ENCODE measurements at regions not wholly inside any gene's neighbourhood (a gene's known extent, or its start where the extent isn't known, plus 50 kb on each side); places are given as distances from the start of the nearest gene placed in this dataset.

GRCh38 chr15:38190501-38190900, 62.1 kb upstream of the SPRED1 start:
- Histone ChIP-seq H3K27ac (no peak overlapping the region), H3K9me3 (ENCODE audit: low read depth) (no peaks in the 10 kb centered on the region), H3K4me1 (ENCODE audit: low read depth) (no peaks in the 10 kb centered on the region), H3K27me3 (no peaks in the 10 kb centered on the region), H3K4me3 (no peak overlapping the region), H3K36me3 (no peaks in the 10 kb centered on the region)
- DNase-seq (ENCODE audit: low read depth in 1 of 2, low spot score in 1 of 2): no peak
- TF ChIP-seq CTCF (IDR thresholded peaks at IDR 0.05; ENCODE audit: low read depth, low read length): no peak

- TF ChIP-seq CTCF (IDR thresholded peaks at IDR 0.05; ENCODE audit: low read depth, low read length): no peak
- Histone ChIP-seq H3K36me3 (no peaks in the 10 kb centered on the region), H3K27ac (no peak overlapping the region)
Measured at GRCh38 chr15:38192496-38192895, 60.1 kb upstream of the SPRED1 start.

GRCh38 chr15:38193496-38193895, 59.1 kb upstream of the SPRED1 start:
- no peaks in the 10 kb centered on the region for H3K9me3 ChIP-seq (ENCODE audit: low read depth)
- no peaks in the 10 kb centered on the region for H3K4me1 ChIP-seq (ENCODE audit: low read depth)
- no peak for TF ChIP-seq CTCF (IDR thresholded peaks at IDR 0.05; ENCODE audit: low read depth, low read length)
- no peaks in the 10 kb centered on the region for H3K36me3 ChIP-seq
- no peak overlapping the region for H3K27ac ChIP-seq
- no peaks in the 10 kb centered on the region for H3K27me3 ChIP-seq
- no peak for DNase-seq (ENCODE audit: low read depth in 1 of 2, low spot score in 1 of 2)
- no peak overlapping the region for H3K4me3 ChIP-seq

More at GRCh38 chr15:38192496-38192895, 60.1 kb upstream of the SPRED1 start:
- Histone ChIP-seq H3K9me3 (ENCODE audit: low read depth) (no peaks in the 10 kb centered on the region), H3K27me3 (no peaks in the 10 kb centered on the region), H3K4me3 (no peak overlapping the region), H3K4me1 (ENCODE audit: low read depth) (no peaks in the 10 kb centered on the region)
- DNase-seq (ENCODE audit: low read depth in 1 of 2, low spot score in 1 of 2): no peak

- Histone ChIP-seq H3K36me3 (no peaks in the 10 kb centered on the region), H3K4me1 (ENCODE audit: low read depth) (no peaks in the 10 kb centered on the region), H3K27me3 (no peaks in the 10 kb centered on the region), H3K4me3 (no peak overlapping the region), H3K9me3 (ENCODE audit: low read depth) (no peaks in the 10 kb centered on the region), H3K27ac (no peak overlapping the region)
- no peak for DNase-seq (ENCODE audit: low read depth in 1 of 2, low spot score in 1 of 2)
- TF ChIP-seq CTCF (IDR thresholded peaks at IDR 0.05; ENCODE audit: low read depth, low read length): no peak
Measured at GRCh38 chr15:38195191-38195901, 57.3 kb upstream of the SPRED1 start.

DNA sequence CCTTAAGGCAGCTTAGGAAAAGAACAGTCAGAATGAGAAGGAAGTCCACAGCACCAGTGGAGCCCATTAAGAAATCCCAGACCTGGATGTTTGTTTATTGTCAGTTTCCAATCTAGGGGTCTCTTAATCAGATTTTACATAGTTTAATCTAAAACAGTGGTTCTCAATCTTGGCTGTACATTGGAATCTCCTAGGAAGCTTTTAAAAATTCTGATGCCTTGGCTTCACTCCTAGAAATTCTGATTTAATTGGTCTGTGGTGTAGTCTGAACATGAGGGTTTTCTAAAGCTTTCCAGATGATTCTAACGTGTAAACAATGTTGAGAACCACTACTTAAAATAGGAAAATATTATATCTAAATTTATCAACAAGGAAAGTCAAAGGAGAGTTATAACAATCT, 56.6 kb upstream of the SPRED1 start:
- Histone ChIP-seq H3K27me3 (no peaks in the 10 kb centered on the region), H3K4me3 (no peak overlapping the region), H3K4me1 (ENCODE audit: low read depth) (no peaks in the 10 kb centered on the region), H3K36me3 (no peaks in the 10 kb centered on the region), H3K9me3 (ENCODE audit: low read depth) (no peaks in the 10 kb centered on the region), H3K27ac (no peak overlapping the region)
- no peak for TF ChIP-seq CTCF (IDR thresholded peaks at IDR 0.05; ENCODE audit: low read depth, low read length)
- DNase-seq (ENCODE audit: low read depth in 1 of 2, low spot score in 1 of 2): no peak

Data from cardiac muscle cell (in vitro differentiated cells and primary cell).